Vagina (tissue), 2 donors: ENCODE measurements at regions not wholly inside any gene's neighbourhood (a gene's known extent, or its start where the extent isn't known, plus 50 kb on each side); places are given as distances from the start of the nearest gene placed in this dataset.

Experiments used
- CTCF ChIP-seq, 3 experiments: fragments of 450-650 bp in 2 of 3; fragments of 200-600 bp in 1 of 3; sonication (generic) in 1 of 3; IDR thresholded peaks; one replicate each; pipeline ENCODE4 v1.5.1; 2017 to 2019; ENCODE audit warnings: antibody characterized with exemption in 3 of 3, mild to moderate bottlenecking in 2 of 3, moderate library complexity in 2 of 3
- POLR2A ChIP-seq, 2 donors: fragments of 450-650 bp; IDR thresholded peaks; one replicate each; pipeline ENCODE4 v1.6.1; 2017; ENCODE audit warnings: antibody characterized with exemption in 2 of 2, mild to moderate bottlenecking in 2 of 2, moderate library complexity in 2 of 2
- POLR2AphosphoS5 ChIP-seq, 2 donors: sonication (generic); formaldehyde crosslinking; IDR thresholded peaks; one replicate each; pipeline ENCODE4 v1.9.0; 2017; ENCODE audit warnings: antibody characterized with exemption in 2 of 2, mild to moderate bottlenecking in 2 of 2, low read depth in 1 of 2; ENCODE audit not compliant: insufficient read depth in 1 of 2

- no peak for TF ChIP-seq POLR2A (IDR thresholded peaks at IDR 0.05)
- no peak for TF ChIP-seq CTCF (IDR thresholded peaks at IDR 0.05)
- TF ChIP-seq POLR2AphosphoS5 (IDR thresholded peaks at IDR 0.05; ENCODE audit: insufficient read depth in 1 of 2, low read depth in 1 of 2) = no peak
These were observed 205.5 kb downstream of the PHETA1 start for GRCh38 chr12:111163422-111163821.
